ENCODE measurements at regions not wholly inside any gene's neighbourhood (a gene's known extent, or its start where the extent isn't known, plus 50 kb on each side); places are given as distances from the start of the nearest gene placed in this dataset.

- TF ChIP-seq CTCF (conservative IDR thresholded peaks at IDR 0.05; ENCODE audit: low read depth in 2 of 2) (no peak), REST (IDR thresholded peaks at IDR 0.05; ENCODE audit: unreplicated experiment) (no peak), POLR2AphosphoS5 (IDR thresholded peaks at IDR 0.05; ENCODE audit: low read depth) (no peak), JUNB (IDR thresholded peaks at IDR 0.05; ENCODE audit: unreplicated experiment) (no peak), EZH2 (IDR thresholded peaks at IDR 0.05; ENCODE audit: low read depth, unreplicated experiment) (no peak), CREB1 (CRISPR knock-in tag; IDR thresholded peaks at IDR 0.05; ENCODE audit: low read depth) (no peak), ETS1 (IDR thresholded peaks at IDR 0.05) (no peak), EZH2phosphoT487 (IDR thresholded peaks at IDR 0.05; ENCODE audit: unreplicated experiment) (no peak), ZNF331 (CRISPR knock-in tag; IDR thresholded peaks at IDR 0.05; ENCODE audit: low read depth) (no peak), STAT1 (IDR thresholded peaks at IDR 0.05; ENCODE audit: unreplicated experiment) (no peak)
Measured at GRCh38 chr3:10623578-10624275, 118.3 kb upstream of the ATP2B2 start.
